ENCODE measurements at regions not wholly inside any gene's neighbourhood (a gene's known extent, or its start where the extent isn't known, plus 50 kb on each side); places are given as distances from the start of the nearest gene placed in this dataset.

DNA sequence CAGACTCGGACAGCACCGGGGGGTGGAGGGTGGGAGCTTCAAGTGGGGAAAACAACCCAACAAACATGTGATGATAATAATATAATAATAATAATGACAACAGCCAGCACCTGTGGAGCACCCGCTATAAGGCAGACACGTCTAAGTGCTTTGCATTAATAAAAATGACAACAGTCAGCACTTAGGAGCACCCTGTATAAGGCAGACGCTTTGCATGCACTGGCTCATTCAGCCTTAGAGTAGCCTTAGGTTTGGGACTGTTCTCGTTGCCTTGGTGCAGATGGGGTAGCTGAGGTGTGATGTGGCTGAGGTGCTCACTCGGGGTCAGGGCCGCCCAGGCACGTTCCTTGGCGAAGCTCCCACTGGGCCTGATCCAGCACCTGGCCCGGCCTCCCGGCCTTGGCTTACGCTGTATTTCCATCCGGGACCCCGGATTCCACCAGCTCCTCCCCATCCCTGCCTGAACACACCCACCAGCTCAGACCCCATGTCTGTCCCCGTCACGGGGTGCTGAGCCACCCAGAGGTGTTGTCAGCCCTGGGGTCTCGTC is 144.0 kb upstream of the CIBAR2 start:
- DNase-seq, result no peak
- H3K4me3 Mint-ChIP-seq, result no peak overlapping the region
- no peak for TF ChIP-seq CTCF (IDR thresholded peaks at IDR 0.05)
- H3K4me1 Mint-ChIP-seq, result peaks cover 30% of the 10 kb centered on the region
- H3K36me3 Mint-ChIP-seq (ENCODE audit: low read depth), result no peaks in the 10 kb centered on the region
- no peaks in the 10 kb centered on the region for H3K9me3 Mint-ChIP-seq
- no peak overlapping the region for H3K27ac Mint-ChIP-seq
- peaks cover 14% of the 10 kb centered on the region for H3K27me3 Mint-ChIP-seq (ENCODE audit: low read depth, poor library complexity)

GRCh38 chr16:85257483-85257882 is 145.2 kb upstream of the CIBAR2 start:
- TF ChIP-seq CTCF (IDR thresholded peaks at IDR 0.05), result no peak
- Mint-ChIP-seq H3K4me1 (peaks cover 36% of the 10 kb centered on the region), H3K27me3 (ENCODE audit: low read depth, poor library complexity) (peaks cover 18% of the 10 kb centered on the region), H3K9me3 (no peaks in the 10 kb centered on the region), H3K4me3 (no peak overlapping the region), H3K36me3 (ENCODE audit: low read depth) (no peaks in the 10 kb centered on the region), H3K27ac (no peak overlapping the region)
- no peak for DNase-seq

DNA sequence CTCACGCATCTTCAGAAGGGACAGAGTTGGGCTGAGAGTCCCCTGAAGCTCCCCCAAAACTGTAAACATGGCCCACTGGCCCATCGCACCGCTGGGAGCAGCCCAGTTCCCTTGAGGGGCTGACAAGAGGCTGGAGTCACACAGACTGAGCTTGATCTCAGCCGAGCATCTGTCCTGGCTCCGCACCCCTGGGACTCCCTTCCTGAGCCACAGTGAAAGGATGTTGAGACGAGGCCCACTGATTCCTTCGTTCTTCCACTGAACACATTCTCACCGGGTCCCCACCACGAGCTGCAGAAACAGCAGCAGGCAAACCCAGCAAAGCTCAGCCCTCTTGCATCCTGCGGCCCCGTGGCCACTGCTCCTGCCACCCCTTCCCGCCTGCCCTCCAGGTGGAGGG is 145.9 kb upstream of the CIBAR2 start:
- Mint-ChIP-seq H3K9me3 (no peaks in the 10 kb centered on the region), H3K36me3 (ENCODE audit: low read depth) (no peaks in the 10 kb centered on the region), H3K4me3 (no peak overlapping the region), H3K4me1 (peaks cover 43% of the 10 kb centered on the region), H3K27me3 (ENCODE audit: low read depth, poor library complexity) (peaks cover 22% of the 10 kb centered on the region), H3K27ac (no peak overlapping the region)
- DNase-seq, result no peak
- TF ChIP-seq CTCF (IDR thresholded peaks at IDR 0.05), result no peak

- Mint-ChIP-seq H3K36me3 (ENCODE audit: low read depth) (no peaks in the 10 kb centered on the region), H3K4me3 (no peak overlapping the region), H3K27me3 (ENCODE audit: low read depth, poor library complexity) (peaks cover 22% of the 10 kb centered on the region), H3K27ac (no peak overlapping the region), H3K4me1 (peaks cover 45% of the 10 kb centered on the region), H3K9me3 (no peaks in the 10 kb centered on the region)
- DNase-seq, result peak; percentile 36
- no peak for TF ChIP-seq CTCF (IDR thresholded peaks at IDR 0.05)
Observed at GRCh38 chr16:85258629-85259028, 146.4 kb upstream of the CIBAR2 start.

DNA sequence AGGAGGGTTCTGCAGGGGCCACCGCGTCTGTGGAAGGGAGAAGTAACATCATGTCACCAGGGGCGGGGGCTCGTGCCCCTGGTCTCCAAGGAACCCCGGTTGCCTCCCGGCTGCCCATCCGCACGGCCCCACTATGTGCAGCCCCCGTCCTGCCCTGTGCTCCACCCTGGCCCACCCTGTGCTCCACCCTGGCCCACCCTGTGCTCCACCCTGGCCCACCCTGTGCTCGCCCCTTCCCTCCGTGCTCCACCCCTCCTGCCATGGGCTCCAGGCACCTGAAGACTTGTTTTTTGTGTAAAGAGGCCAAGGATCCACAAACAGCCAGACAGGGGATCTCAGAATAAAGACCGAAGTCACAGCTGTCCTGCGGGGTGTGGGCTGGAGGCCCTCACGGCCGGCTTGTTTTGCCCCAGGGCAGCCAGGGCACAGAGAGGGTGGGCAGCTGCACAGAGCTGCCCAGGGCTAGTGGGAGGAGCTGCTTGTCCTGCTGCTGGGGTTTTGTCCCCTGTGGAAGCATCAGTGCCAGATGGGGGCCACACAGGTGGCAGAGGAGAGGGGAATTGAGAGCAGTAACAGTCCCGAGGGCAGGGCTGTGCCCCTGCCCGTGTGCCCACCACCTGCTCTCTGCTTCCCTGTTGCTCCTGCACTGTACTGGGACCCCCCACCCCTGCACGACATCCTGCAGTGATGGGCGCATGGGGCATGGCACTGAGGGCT is 147.0 kb upstream of the CIBAR2 start:
- H3K27ac Mint-ChIP-seq, result no peak overlapping the region
- H3K36me3 Mint-ChIP-seq (ENCODE audit: low read depth), result no peaks in the 10 kb centered on the region
- peaks cover 45% of the 10 kb centered on the region for H3K4me1 Mint-ChIP-seq
- no peak for DNase-seq
- H3K4me3 Mint-ChIP-seq, result no peak overlapping the region
- H3K27me3 Mint-ChIP-seq (ENCODE audit: low read depth, poor library complexity), result peaks cover 22% of the 10 kb centered on the region
- no peak for TF ChIP-seq CTCF (IDR thresholded peaks at IDR 0.05)
- H3K9me3 Mint-ChIP-seq, result no peaks in the 10 kb centered on the region

GRCh38 chr16:85259832-85260167 is 147.5 kb upstream of the CIBAR2 start:
- no peak for TF ChIP-seq CTCF (IDR thresholded peaks at IDR 0.05)
- Mint-ChIP-seq H3K9me3 (no peaks in the 10 kb centered on the region), H3K4me1 (peaks cover 46% of the 10 kb centered on the region), H3K4me3 (no peak overlapping the region), H3K27me3 (ENCODE audit: low read depth, poor library complexity) (peaks cover 22% of the 10 kb centered on the region), H3K36me3 (ENCODE audit: low read depth) (no peaks in the 10 kb centered on the region), H3K27ac (no peak overlapping the region)
- DNase-seq, result peak; percentile 51

Data from nephron progenitor cell (in vitro differentiated cells).